HEK293 (cell line): ENCODE measurements at regions not wholly inside any gene's neighbourhood (a gene's known extent, or its start where the extent isn't known, plus 50 kb on each side); places are given as distances from the start of the nearest gene placed in this dataset.

Source experiments
- CTCF ChIA-PET: fragments of 350-600 bp; formaldehyde crosslinking; extraction: SDS; loops from one replicate; lab custom pipeline; 2021; ENCODE audit warnings: antibody characterized with exemption; lab: Yijun Ruan, JAX
- POLR2A ChIA-PET: fragments of 300-600 bp; formaldehyde crosslinking; extraction: SDS; loops from one replicate; lab custom pipeline; 2020; ENCODE audit warnings: antibody characterized with exemption, inconsistent platforms; lab: Yijun Ruan, JAX
- H3K27ac ChIP-seq: fragments of 200-500 bp; sonication (Bioruptor generic); 2 replicates; pipeline ENCODE4 v1.5.1; 2014; ENCODE audit warnings: low read depth, low read length, control low read depth, inconsistent platforms; ENCODE audit errors: extremely low read depth
- H3K36me3 ChIP-seq, 2 experiments: fragments of 200-500 bp in 1 of 2; sonication (Bioruptor generic) in 1 of 2; 1 replicate in 1 of 2; 2 replicates in 1 of 2; pipeline ENCODE4 v1.5.1; 2014 to 2017; ENCODE audit warnings: inconsistent platforms in 2 of 2, low read length in 2 of 2; ENCODE audit not compliant: control insufficient read depth in 2 of 2, insufficient read depth in 1 of 2
- H3K4me1 ChIP-seq: fragments of 200-500 bp; sonication (Bioruptor generic); 2 replicates; pipeline ENCODE4 v1.5.1; 2014; ENCODE audit warnings: mild to moderate bottlenecking, low read length, inconsistent platforms; ENCODE audit not compliant: control insufficient read depth, insufficient read depth
- H3K4me3 ChIP-seq: 2 replicates; pipeline ENCODE4 v1.5.1; 2011; ENCODE audit warnings: low read depth, mild to moderate bottlenecking, control low read depth, low read length, moderate library complexity
- H3K9me3 ChIP-seq: fragments of 200-500 bp; sonication (Bioruptor generic); 2 replicates; pipeline ENCODE4 v1.5.1; 2014; ENCODE audit warnings: low read depth, low read length, inconsistent platforms; ENCODE audit not compliant: control insufficient read depth, insufficient read depth
- GFI1B ChIP-seq: fragments of 450-650 bp; formaldehyde crosslinking; IDR thresholded peaks from 2 replicates; pipeline ENCODE4 v1.5.1; 2016; ENCODE audit warnings: missing biosample characterization, missing genetic modification characterization
- KLF17 ChIP-seq: fragments of 450-650 bp; formaldehyde crosslinking; IDR thresholded peaks from 2 replicates; pipeline ENCODE4 v1.5.1; 2016; ENCODE audit warnings: missing biosample characterization, missing genetic modification characterization
- MEIS1 ChIP-seq: sonication (generic); formaldehyde crosslinking; IDR thresholded peaks from 2 replicates; pipeline ENCODE4 v1.8.1; 2022; ENCODE audit warnings: missing genetic modification reagents, mild to moderate bottlenecking, borderline replicate concordance
- OSR2 ChIP-seq: fragments of 450-650 bp; formaldehyde crosslinking; IDR thresholded peaks from 2 replicates; pipeline ENCODE4 v1.5.1; 2016; ENCODE audit warnings: missing biosample characterization, missing genetic modification characterization
- PATZ1 ChIP-seq: fragments of 450-650 bp; formaldehyde crosslinking; IDR thresholded peaks from 2 replicates; pipeline ENCODE4 v1.5.1; 2016; ENCODE audit warnings: missing biosample characterization, missing genetic modification characterization
- PRDM1 ChIP-seq: fragments of 450-650 bp; formaldehyde crosslinking; IDR thresholded peaks from 2 replicates; pipeline ENCODE4; 2016; ENCODE audit warnings: missing biosample characterization, missing genetic modification characterization
- PRDM10 ChIP-seq: fragments of 450-650 bp; formaldehyde crosslinking; IDR thresholded peaks from 2 replicates; pipeline ENCODE4 v1.5.1; 2016; ENCODE audit warnings: missing biosample characterization, missing genetic modification characterization
- PRDM4 ChIP-seq: fragments of 450-650 bp; formaldehyde crosslinking; IDR thresholded peaks from 2 replicates; pipeline ENCODE4 v1.5.1; 2017; ENCODE audit warnings: missing biosample characterization, missing genetic modification characterization
- SCRT2 ChIP-seq: fragments of 450-650 bp; formaldehyde crosslinking; IDR thresholded peaks from 2 replicates; pipeline ENCODE4 v1.5.1; 2016; ENCODE audit warnings: missing biosample characterization, missing genetic modification characterization
- SP3 ChIP-seq: fragments of 450-650 bp; formaldehyde crosslinking; IDR thresholded peaks from 2 replicates; pipeline ENCODE4 v1.5.1; 2016; ENCODE audit warnings: missing biosample characterization, missing genetic modification characterization
- SP7 ChIP-seq: fragments of 450-650 bp; formaldehyde crosslinking; IDR thresholded peaks from 2 replicates; pipeline ENCODE4 v1.5.1; 2016; ENCODE audit warnings: missing biosample characterization, missing genetic modification characterization
- TRIM28 ChIP-seq: IDR thresholded peaks from 2 replicates; pipeline ENCODE4 v1.6.1; 2011; ENCODE audit warnings: low read length, control low read depth, borderline replicate concordance
- YY1 ChIP-seq: fragments of 450-650 bp; formaldehyde crosslinking; IDR thresholded peaks from 2 replicates; pipeline ENCODE4 v1.5.1; 2018; ENCODE audit warnings: missing biosample characterization, missing genetic modification characterization
- YY2 ChIP-seq: fragments of 450-650 bp; formaldehyde crosslinking; IDR thresholded peaks from 2 replicates; pipeline ENCODE4 v1.5.1; 2016; ENCODE audit warnings: missing biosample characterization, missing genetic modification characterization
- ZBTB21 ChIP-seq: fragments of 450-650 bp; formaldehyde crosslinking; IDR thresholded peaks from 2 replicates; pipeline ENCODE4 v1.5.1; 2017; ENCODE audit warnings: missing biosample characterization, missing genetic modification characterization
- ZBTB8A ChIP-seq: fragments of 450-650 bp; formaldehyde crosslinking; IDR thresholded peaks from 2 replicates; pipeline ENCODE4 v1.5.1; 2016; ENCODE audit warnings: missing biosample characterization, missing genetic modification characterization
- ZFHX2 ChIP-seq: fragments of 450-650 bp; formaldehyde crosslinking; conservative IDR thresholded peaks from 2 replicates; pipeline ENCODE4 v1.5.1; 2016; ENCODE audit warnings: missing biosample characterization, missing genetic modification characterization
- ZFP3 ChIP-seq: fragments of 450-650 bp; formaldehyde crosslinking; IDR thresholded peaks from 2 replicates; pipeline ENCODE4 v1.5.1; 2016; ENCODE audit warnings: low read depth, missing biosample characterization, missing genetic modification characterization
- ZFP37 ChIP-seq: fragments of 450-650 bp; formaldehyde crosslinking; IDR thresholded peaks from 2 replicates; pipeline ENCODE4 v1.5.1; 2016; ENCODE audit warnings: missing biosample characterization, missing genetic modification characterization
- ZIC2 ChIP-seq: fragments of 450-650 bp; formaldehyde crosslinking; IDR thresholded peaks from 2 replicates; pipeline ENCODE4 v1.5.1; 2016; ENCODE audit warnings: missing biosample characterization, missing genetic modification characterization
- ZNF155 ChIP-seq: fragments of 450-650 bp; formaldehyde crosslinking; IDR thresholded peaks from 2 replicates; pipeline ENCODE4 v1.5.1; 2016; ENCODE audit warnings: missing biosample characterization, missing genetic modification characterization
- ZNF221 ChIP-seq: fragments of 450-650 bp; formaldehyde crosslinking; IDR thresholded peaks from 2 replicates; pipeline ENCODE4 v1.5.1; 2017; ENCODE audit warnings: missing biosample characterization, missing genetic modification characterization, borderline replicate concordance
- ZNF223 ChIP-seq: fragments of 450-650 bp; formaldehyde crosslinking; IDR thresholded peaks from 2 replicates; pipeline ENCODE4 v1.5.1; 2016; ENCODE audit warnings: missing biosample characterization, missing genetic modification characterization
- ZNF404 ChIP-seq: fragments of 450-650 bp; formaldehyde crosslinking; IDR thresholded peaks from 2 replicates; pipeline ENCODE4 v1.5.1; 2017; ENCODE audit warnings: missing biosample characterization, missing genetic modification characterization
- ZNF544 ChIP-seq: fragments of 450-650 bp; formaldehyde crosslinking; IDR thresholded peaks from 2 replicates; pipeline ENCODE4 v1.5.0; 2017; ENCODE audit warnings: missing biosample characterization, missing genetic modification characterization
- ZNF548 ChIP-seq: fragments of 450-650 bp; formaldehyde crosslinking; IDR thresholded peaks from 2 replicates; pipeline ENCODE4 v1.5.1; 2016; ENCODE audit warnings: missing biosample characterization, missing genetic modification characterization
- ZNF549 ChIP-seq: fragments of 450-650 bp; IDR thresholded peaks from 2 replicates; pipeline ENCODE4 v1.5.1; 2018; ENCODE audit warnings: missing biosample characterization, missing genetic modification characterization, mild to moderate bottlenecking, inconsistent platforms, moderate library complexity
- ZNF610 ChIP-seq: fragments of 450-650 bp; formaldehyde crosslinking; IDR thresholded peaks from 2 replicates; pipeline ENCODE4 v1.5.1; 2016; ENCODE audit warnings: missing biosample characterization, missing genetic modification characterization, borderline replicate concordance
- ZNF623 ChIP-seq: fragments of 450-650 bp; formaldehyde crosslinking; IDR thresholded peaks from 2 replicates; pipeline ENCODE4 v1.5.1; 2016; ENCODE audit warnings: missing biosample characterization, missing genetic modification characterization
- ZNF837 ChIP-seq: fragments of 450-650 bp; formaldehyde crosslinking; IDR thresholded peaks from 2 replicates; pipeline ENCODE4 v1.5.1; 2016; ENCODE audit warnings: missing biosample characterization, missing genetic modification characterization
- ZSCAN16 ChIP-seq: fragments of 450-650 bp; formaldehyde crosslinking; IDR thresholded peaks from 2 replicates; pipeline ENCODE4 v1.5.1; 2016; ENCODE audit warnings: missing biosample characterization, missing genetic modification characterization

GRCh38 chr14:88935083-88935482 lies 110.6 kb downstream of the TTC8 start:
- POLR2A ChIA-PET, result no interaction called here
- CTCF ChIA-PET, result no interaction called here

GRCh38 chr14:88937706-88938105 lies 113.3 kb downstream of the TTC8 start:
- H3K27ac ChIP-seq, result no peak overlapping the region
- ChIA-PET POLR2A (no interaction called here), CTCF (no interaction called here)
- no peaks in the 10 kb centered on the region for H3K9me3 ChIP-seq
- H3K4me3 ChIP-seq, result no peak overlapping the region
- H3K36me3 ChIP-seq, result no peaks in the 10 kb centered on the region
- no peaks in the 10 kb centered on the region for H3K4me1 ChIP-seq
- TF ChIP-seq GFI1B (tag by site-specific recombination), result no peak
- no peak for TF ChIP-seq ZIC2 (tag by site-specific recombination)
- no peak for TF ChIP-seq MEIS1
- TF ChIP-seq SP7 (tag by site-specific recombination), result no peak
- no peak for TF ChIP-seq PRDM1 (tag by site-specific recombination)
- TF ChIP-seq ZNF549, result no peak
- no peak for TF ChIP-seq ZNF221 (tag by site-specific recombination)
- TF ChIP-seq ZFP37 (tag by site-specific recombination), result no peak
- TF ChIP-seq PATZ1 (tag by site-specific recombination), result no peak
- TF ChIP-seq OSR2 (tag by site-specific recombination), result no peak
- TF ChIP-seq ZFHX2, result no peak
- no peak for TF ChIP-seq TRIM28

More at GRCh38 chr14:88935083-88935482, 110.6 kb downstream of the TTC8 start:
- Histone ChIP-seq H3K4me1 (no peaks in the 10 kb centered on the region), H3K27ac (no peak overlapping the region), H3K36me3 (no peaks in the 10 kb centered on the region), H3K4me3 (no peak overlapping the region), H3K9me3 (no peaks in the 10 kb centered on the region)
- TF ChIP-seq ZNF544 (tag by site-specific recombination), result no peak
- no peak for TF ChIP-seq ZBTB8A
- TF ChIP-seq ZNF610 (tag by site-specific recombination), result no peak
- TF ChIP-seq KLF17 (tag by site-specific recombination), result no peak
- no peak for TF ChIP-seq ZNF837 (tag by site-specific recombination)
- TF ChIP-seq ZSCAN16, result no peak
- TF ChIP-seq ZNF155 (tag by site-specific recombination), result no peak
- TF ChIP-seq SCRT2 (tag by site-specific recombination), result no peak
- TF ChIP-seq ZNF623 (tag by site-specific recombination), result no peak
- no peak for TF ChIP-seq ZNF223 (tag by site-specific recombination)
- no peak for TF ChIP-seq SP3 (tag by site-specific recombination)
- no peak for TF ChIP-seq ZFP3 (tag by site-specific recombination)
- no peak for TF ChIP-seq ZNF548 (tag by site-specific recombination)
- TF ChIP-seq ZBTB21 (tag by site-specific recombination), result no peak
- TF ChIP-seq ZNF404 (tag by site-specific recombination), result no peak
- no peak for TF ChIP-seq YY2
- no peak for TF ChIP-seq PRDM4 (tag by site-specific recombination)
- TF ChIP-seq YY1 (tag by site-specific recombination), result no peak
- no peak for TF ChIP-seq PRDM10
